WTC11 (cell line): ENCODE measurements at regions not wholly inside any gene's neighbourhood (a gene's known extent, or its start where the extent isn't known, plus 50 kb on each side); places are given as distances from the start of the nearest gene placed in this dataset.

Experiments
- ATAC-seq: fragments of 200-7000 bp; cut with Tn5 transposase; 2 replicates; pipeline ENCODE4 v1.10.0; 2021; ENCODE audit warnings: mild to moderate bottlenecking, moderate library complexity
- CTCF ChIA-PET: fragments of 300-600 bp; sonication (Branson Sonifier 250); formaldehyde crosslinking; loops from one replicate; lab custom pipeline; 2021; ENCODE audit warnings: antibody characterized with exemption; lab: Charles Lee
- POLR2A ChIA-PET: fragments of 350-600 bp; sonication (Branson Sonifier 250); formaldehyde crosslinking; loops from one replicate; lab custom pipeline; 2021; ENCODE audit warnings: antibody characterized with exemption; lab: Charles Lee
- DNase-seq: peaks from one replicate; pipeline ENCODE4 v3.0.0; 2021; ENCODE audit warnings: low spot score
- H3K27ac Mint-ChIP-seq: 2 replicates; pipeline ENCODE4 v1.8.0; 2021; ENCODE audit warnings: mixed read lengths
- H3K27me3 Mint-ChIP-seq: 2 replicates; pipeline ENCODE4 v1.8.0; 2021; ENCODE audit warnings: low read depth, mild to moderate bottlenecking, moderate library complexity, mixed read lengths
- H3K36me3 Mint-ChIP-seq: 2 replicates; pipeline ENCODE4 v1.8.0; 2021; ENCODE audit warnings: mixed read lengths
- H3K4me1 Mint-ChIP-seq: 2 replicates; pipeline ENCODE4 v1.8.0; 2022; ENCODE audit warnings: mixed read lengths
- H3K4me3 Mint-ChIP-seq: 2 replicates; pipeline ENCODE4 v1.8.0; 2021; ENCODE audit warnings: mild to moderate bottlenecking, moderate library complexity, mixed read lengths
- H3K9me3 Mint-ChIP-seq: 2 replicates; pipeline ENCODE4 v1.8.0; 2021; ENCODE audit warnings: mixed read lengths
- ATF6 ChIP-seq: sonication (generic); formaldehyde crosslinking; IDR thresholded peaks from 2 replicates; pipeline ENCODE4 v1.8.1; 2023; ENCODE audit warnings: mild to moderate bottlenecking, missing genetic modification reagents
- CREM ChIP-seq: sonication (generic); formaldehyde crosslinking; IDR thresholded peaks from 2 replicates; pipeline ENCODE4 v1.8.1; 2022; ENCODE audit warnings: mild to moderate bottlenecking, missing genetic modification reagents, moderate library complexity
- ESRRA ChIP-seq: sonication (generic); formaldehyde crosslinking; IDR thresholded peaks from 2 replicates; pipeline ENCODE4 v1.8.1; 2022; ENCODE audit warnings: mild to moderate bottlenecking, missing genetic modification reagents, borderline replicate concordance
- FOXJ3 ChIP-seq: sonication (generic); formaldehyde crosslinking; IDR thresholded peaks from 2 replicates; pipeline ENCODE4 v1.9.0; 2021; ENCODE audit warnings: missing genetic modification reagents, mild to moderate bottlenecking, borderline replicate concordance
- FOXP4 ChIP-seq: sonication (generic); formaldehyde crosslinking; IDR thresholded peaks from 2 replicates; pipeline ENCODE4 v1.8.0; 2022; ENCODE audit warnings: mild to moderate bottlenecking, missing genetic modification reagents
- HMGA2 ChIP-seq: fragments of 250-450 bp; sonication (Bioruptor Pico); IDR thresholded peaks from 2 replicates; pipeline ENCODE4 v1.4.0; 2021; ENCODE audit warnings: mild to moderate bottlenecking, moderate library complexity
- IRF2 ChIP-seq: sonication (generic); formaldehyde crosslinking; IDR thresholded peaks from 2 replicates; pipeline ENCODE4 v1.8.0; 2022; ENCODE audit warnings: low read depth, missing genetic modification reagents, borderline replicate concordance
- MYBL2 ChIP-seq: sonication (generic); formaldehyde crosslinking; IDR thresholded peaks from 2 replicates; pipeline ENCODE4 v1.8.1; 2023; ENCODE audit warnings: mild to moderate bottlenecking, moderate library complexity, missing genetic modification reagents
- NFATC4 ChIP-seq: fragments of 250-450 bp; sonication (Bioruptor Pico); IDR thresholded peaks from 2 replicates; pipeline ENCODE4 v1.9.0; 2021; ENCODE audit warnings: mild to moderate bottlenecking
- NFYB ChIP-seq: sonication (generic); formaldehyde crosslinking; conservative IDR thresholded peaks from 2 replicates; pipeline ENCODE4 v1.8.0; 2022; ENCODE audit warnings: low read depth, missing genetic modification reagents
- NR1H2 ChIP-seq: sonication (generic); formaldehyde crosslinking; IDR thresholded peaks from 2 replicates; pipeline ENCODE4 v1.9.0; 2021; ENCODE audit warnings: mild to moderate bottlenecking, moderate library complexity, missing genetic modification reagents
- RELA ChIP-seq: sonication (generic); formaldehyde crosslinking; IDR thresholded peaks from 2 replicates; pipeline ENCODE4 v1.8.1; 2022; ENCODE audit warnings: missing genetic modification reagents, mild to moderate bottlenecking, borderline replicate concordance
- TCF7 ChIP-seq: sonication (generic); formaldehyde crosslinking; IDR thresholded peaks from 2 replicates; pipeline ENCODE4 v1.8.0; 2022; ENCODE audit warnings: mild to moderate bottlenecking, low read depth, missing genetic modification reagents, moderate library complexity
- ZNF263 ChIP-seq: sonication (generic); formaldehyde crosslinking; IDR thresholded peaks from 2 replicates; pipeline ENCODE4 v1.8.1; 2022; ENCODE audit warnings: low read depth, mild to moderate bottlenecking, moderate library complexity, missing genetic modification reagents
- ZNF423 ChIP-seq: fragments of 250-450 bp; sonication (Bioruptor Pico); IDR thresholded peaks from 2 replicates; pipeline ENCODE4 v2.1.2; 2022; ENCODE audit warnings: mild to moderate bottlenecking, moderate library complexity
- TF ChIP-seq, protein P1 (sequence below): fragments of 250-450 bp; sonication (Bioruptor Pico); IDR thresholded peaks from 2 replicates; pipeline ENCODE4 v2.1.2; 2022; ENCODE audit warnings: mild to moderate bottlenecking, moderate library complexity
- TF ChIP-seq, protein P2 (sequence below): sonication (generic); formaldehyde crosslinking; IDR thresholded peaks from 2 replicates; pipeline ENCODE4 v1.8.0; 2023; ENCODE audit warnings: mild to moderate bottlenecking, missing genetic modification reagents
- TF ChIP-seq, protein P3 (sequence below): sonication (generic); formaldehyde crosslinking; IDR thresholded peaks from 2 replicates; pipeline ENCODE4 v1.8.1; 2022; ENCODE audit warnings: low read depth, mild to moderate bottlenecking, moderate library complexity, missing genetic modification reagents, borderline replicate concordance
- TF ChIP-seq, protein P4 (sequence below): sonication (generic); formaldehyde crosslinking; IDR thresholded peaks from 2 replicates; pipeline ENCODE4 v1.8.0; 2023; ENCODE audit warnings: missing genetic modification reagents
- TF ChIP-seq, protein P5 (sequence below): fragments of 200-600 bp; IDR thresholded peaks from 2 replicates; pipeline ENCODE4 v1.8.0; 2022; ENCODE audit warnings: antibody characterized with exemption

DNA sequence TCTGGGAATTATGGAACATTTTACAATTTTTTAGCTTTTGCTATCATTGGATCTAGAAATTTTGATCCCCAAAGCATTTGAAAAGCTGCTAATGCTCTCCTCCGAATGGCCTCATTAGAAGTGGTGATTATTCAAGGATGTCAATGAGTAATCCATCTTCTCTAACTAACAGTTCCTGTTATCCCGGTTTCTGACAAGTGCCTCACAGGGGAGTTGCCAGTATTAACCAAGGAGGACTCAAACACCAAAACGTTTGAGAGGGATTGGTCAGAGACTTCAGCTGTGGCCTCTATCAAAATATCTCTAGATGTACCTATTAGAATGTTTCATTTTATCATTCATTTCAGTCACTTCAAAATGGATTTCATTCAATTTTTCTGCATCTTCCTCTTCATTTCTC, 208.3 kb upstream of the ITGA1 start:
- Mint-ChIP-seq H3K27me3 (no peaks in the 10 kb centered on the region), H3K4me1 (no peaks in the 10 kb centered on the region; the same call in 1 of the 2 replicates), H3K9me3 (no peaks in the 10 kb centered on the region), H3K27ac (no peak overlapping the region), H3K4me3 (no peak overlapping the region), H3K36me3 (no peaks in the 10 kb centered on the region)
- ChIA-PET POLR2A (no interaction called here), CTCF (no interaction called here)
- DNase-seq: no peak
- TF ChIP-seq, protein P1, sequence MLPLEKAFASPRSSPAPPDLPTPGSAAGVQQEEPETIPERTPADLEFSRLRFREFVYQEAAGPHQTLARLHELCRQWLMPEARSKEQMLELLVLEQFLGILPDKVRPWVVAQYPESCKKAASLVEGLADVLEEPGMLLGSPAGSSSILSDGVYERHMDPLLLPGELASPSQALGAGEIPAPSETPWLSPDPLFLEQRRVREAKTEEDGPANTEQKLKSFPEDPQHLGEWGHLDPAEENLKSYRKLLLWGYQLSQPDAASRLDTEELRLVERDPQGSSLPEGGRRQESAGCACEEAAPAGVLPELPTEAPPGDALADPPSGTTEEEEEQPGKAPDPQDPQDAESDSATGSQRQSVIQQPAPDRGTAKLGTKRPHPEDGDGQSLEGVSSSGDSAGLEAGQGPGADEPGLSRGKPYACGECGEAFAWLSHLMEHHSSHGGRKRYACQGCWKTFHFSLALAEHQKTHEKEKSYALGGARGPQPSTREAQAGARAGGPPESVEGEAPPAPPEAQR: no peak
- TF ChIP-seq ZNF423 (CRISPR knock-in tag) (no peak), FOXP4 (CRISPR knock-in tag) (no peak), TCF7 (no peak), FOXJ3 (CRISPR knock-in tag) (no peak), NR1H2 (CRISPR knock-in tag) (no peak), IRF2 (CRISPR knock-in tag) (no peak), CREM (CRISPR knock-in tag) (no peak), RELA (CRISPR knock-in tag) (no peak), NFYB (no peak), NFATC4 (no peak), ZNF263 (no peak), ESRRA (no peak), ATF6 (no peak), MYBL2 (CRISPR knock-in tag) (no peak), HMGA2 (CRISPR knock-in tag) (no peak)
- TF ChIP-seq, protein P2, sequence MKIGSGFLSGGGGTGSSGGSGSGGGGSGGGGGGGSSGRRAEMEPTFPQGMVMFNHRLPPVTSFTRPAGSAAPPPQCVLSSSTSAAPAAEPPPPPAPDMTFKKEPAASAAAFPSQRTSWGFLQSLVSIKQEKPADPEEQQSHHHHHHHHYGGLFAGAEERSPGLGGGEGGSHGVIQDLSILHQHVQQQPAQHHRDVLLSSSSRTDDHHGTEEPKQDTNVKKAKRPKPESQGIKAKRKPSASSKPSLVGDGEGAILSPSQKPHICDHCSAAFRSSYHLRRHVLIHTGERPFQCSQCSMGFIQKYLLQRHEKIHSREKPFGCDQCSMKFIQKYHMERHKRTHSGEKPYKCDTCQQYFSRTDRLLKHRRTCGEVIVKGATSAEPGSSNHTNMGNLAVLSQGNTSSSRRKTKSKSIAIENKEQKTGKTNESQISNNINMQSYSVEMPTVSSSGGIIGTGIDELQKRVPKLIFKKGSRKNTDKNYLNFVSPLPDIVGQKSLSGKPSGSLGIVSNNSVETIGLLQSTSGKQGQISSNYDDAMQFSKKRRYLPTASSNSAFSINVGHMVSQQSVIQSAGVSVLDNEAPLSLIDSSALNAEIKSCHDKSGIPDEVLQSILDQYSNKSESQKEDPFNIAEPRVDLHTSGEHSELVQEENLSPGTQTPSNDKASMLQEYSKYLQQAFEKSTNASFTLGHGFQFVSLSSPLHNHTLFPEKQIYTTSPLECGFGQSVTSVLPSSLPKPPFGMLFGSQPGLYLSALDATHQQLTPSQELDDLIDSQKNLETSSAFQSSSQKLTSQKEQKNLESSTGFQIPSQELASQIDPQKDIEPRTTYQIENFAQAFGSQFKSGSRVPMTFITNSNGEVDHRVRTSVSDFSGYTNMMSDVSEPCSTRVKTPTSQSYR (CRISPR knock-in tag): no peak
- TF ChIP-seq, protein P3, sequence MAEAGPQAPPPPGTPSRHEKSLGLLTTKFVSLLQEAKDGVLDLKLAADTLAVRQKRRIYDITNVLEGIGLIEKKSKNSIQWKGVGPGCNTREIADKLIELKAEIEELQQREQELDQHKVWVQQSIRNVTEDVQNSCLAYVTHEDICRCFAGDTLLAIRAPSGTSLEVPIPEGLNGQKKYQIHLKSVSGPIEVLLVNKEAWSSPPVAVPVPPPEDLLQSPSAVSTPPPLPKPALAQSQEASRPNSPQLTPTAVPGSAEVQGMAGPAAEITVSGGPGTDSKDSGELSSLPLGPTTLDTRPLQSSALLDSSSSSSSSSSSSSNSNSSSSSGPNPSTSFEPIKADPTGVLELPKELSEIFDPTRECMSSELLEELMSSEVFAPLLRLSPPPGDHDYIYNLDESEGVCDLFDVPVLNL (CRISPR knock-in tag): no peak
- TF ChIP-seq, protein P4, sequence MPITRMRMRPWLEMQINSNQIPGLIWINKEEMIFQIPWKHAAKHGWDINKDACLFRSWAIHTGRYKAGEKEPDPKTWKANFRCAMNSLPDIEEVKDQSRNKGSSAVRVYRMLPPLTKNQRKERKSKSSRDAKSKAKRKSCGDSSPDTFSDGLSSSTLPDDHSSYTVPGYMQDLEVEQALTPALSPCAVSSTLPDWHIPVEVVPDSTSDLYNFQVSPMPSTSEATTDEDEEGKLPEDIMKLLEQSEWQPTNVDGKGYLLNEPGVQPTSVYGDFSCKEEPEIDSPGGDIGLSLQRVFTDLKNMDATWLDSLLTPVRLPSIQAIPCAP (CRISPR knock-in tag): no peak
- TF ChIP-seq, protein P5, sequence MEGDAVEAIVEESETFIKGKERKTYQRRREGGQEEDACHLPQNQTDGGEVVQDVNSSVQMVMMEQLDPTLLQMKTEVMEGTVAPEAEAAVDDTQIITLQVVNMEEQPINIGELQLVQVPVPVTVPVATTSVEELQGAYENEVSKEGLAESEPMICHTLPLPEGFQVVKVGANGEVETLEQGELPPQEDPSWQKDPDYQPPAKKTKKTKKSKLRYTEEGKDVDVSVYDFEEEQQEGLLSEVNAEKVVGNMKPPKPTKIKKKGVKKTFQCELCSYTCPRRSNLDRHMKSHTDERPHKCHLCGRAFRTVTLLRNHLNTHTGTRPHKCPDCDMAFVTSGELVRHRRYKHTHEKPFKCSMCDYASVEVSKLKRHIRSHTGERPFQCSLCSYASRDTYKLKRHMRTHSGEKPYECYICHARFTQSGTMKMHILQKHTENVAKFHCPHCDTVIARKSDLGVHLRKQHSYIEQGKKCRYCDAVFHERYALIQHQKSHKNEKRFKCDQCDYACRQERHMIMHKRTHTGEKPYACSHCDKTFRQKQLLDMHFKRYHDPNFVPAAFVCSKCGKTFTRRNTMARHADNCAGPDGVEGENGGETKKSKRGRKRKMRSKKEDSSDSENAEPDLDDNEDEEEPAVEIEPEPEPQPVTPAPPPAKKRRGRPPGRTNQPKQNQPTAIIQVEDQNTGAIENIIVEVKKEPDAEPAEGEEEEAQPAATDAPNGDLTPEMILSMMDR: no peak
- ATAC-seq: no peak
